HS-27A (cell line): ENCODE measurements at regions not wholly inside any gene's neighbourhood (a gene's known extent, or its start where the extent isn't known, plus 50 kb on each side); places are given as distances from the start of the nearest gene placed in this dataset.
A peak's percentile ranks its signal among the peaks of the same experiment; 100 is the strongest.
"Not testable (repeated sequence)": the region's sequence is repeated elsewhere in the genome, so short reads cannot be mapped to it uniquely, and the experiment has no call there.

ENCODE experiments used
- DNase-seq: peaks from one replicate; pipeline ENCODE4 v3.0.0-alpha.2; 2012; ENCODE audit warnings: low read depth, missing footprints

DNA sequence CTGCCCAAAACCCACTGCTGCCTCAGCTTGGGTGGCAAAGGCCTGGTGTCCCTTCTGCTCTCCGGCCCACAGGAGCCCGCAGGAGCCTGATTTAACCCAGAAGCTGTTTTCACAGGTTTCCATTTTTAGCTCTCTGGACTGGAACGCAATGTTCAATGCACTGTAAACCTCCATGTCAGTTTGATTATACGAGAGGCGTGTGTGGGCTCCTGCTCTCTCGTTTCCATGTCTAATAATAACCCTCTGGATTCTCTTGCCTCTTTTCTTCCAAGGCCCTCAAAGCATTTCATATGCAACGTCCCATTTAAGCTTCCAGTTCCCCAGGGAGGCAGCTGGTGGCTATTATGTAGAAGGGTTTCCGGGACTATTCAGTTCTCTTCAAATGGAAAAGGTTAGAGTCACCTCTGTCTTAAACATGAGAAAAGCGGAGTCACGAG lies 161.1 kb downstream of the SUDS3 start:
- no peak for DNase-seq

DNA sequence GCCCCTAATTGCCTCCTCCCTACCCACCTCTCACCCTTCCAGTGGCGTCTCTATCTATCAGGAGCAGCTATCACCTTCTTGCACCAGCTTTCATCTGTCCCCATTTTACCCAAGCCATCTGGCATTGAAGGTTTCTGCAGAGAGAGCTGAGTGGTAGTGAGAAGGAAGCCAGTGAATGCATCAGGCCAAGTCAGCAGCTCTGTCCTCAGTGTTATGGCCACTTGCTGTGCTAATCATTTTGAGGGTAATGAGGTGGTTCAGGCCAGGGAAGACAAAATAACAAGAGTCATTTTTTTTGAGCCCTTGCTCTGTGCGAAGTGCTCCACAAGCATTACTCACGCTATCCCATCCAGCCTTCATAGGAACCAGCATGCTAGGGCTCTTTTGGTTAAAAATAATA lies 164.7 kb downstream of the SUDS3 start:
- no peak for DNase-seq

GRCh38 chr12:118541934-118542333 lies 165.6 kb downstream of the SUDS3 start:
- DNase-seq: no peak

- DNase-seq: no peak
These were observed 167.3 kb downstream of the SUDS3 start for GRCh38 chr12:118543651-118544050.

DNA sequence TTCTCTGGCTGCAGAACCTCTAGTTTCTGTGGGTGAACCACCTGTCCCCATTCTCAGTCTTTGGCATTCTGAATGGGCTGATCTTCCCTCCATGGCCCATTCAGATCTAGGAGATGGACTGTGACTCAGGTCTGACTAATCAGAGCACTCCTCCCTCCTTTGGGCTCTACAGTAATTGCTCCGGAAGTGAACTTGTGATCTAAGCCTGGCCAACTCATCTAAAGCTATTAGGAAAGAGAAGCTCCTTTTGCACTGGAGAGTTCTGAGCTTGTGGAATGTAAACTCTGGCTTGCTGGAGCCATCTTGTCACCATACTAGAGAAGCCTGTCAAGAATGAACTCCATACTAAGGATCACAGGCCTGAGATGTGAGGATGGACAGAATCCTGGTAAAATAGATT lies 168.2 kb downstream of the SUDS3 start:
- peak; percentile 88 for DNase-seq

- DNase-seq: not testable (repeated sequence)
These were observed 171.3 kb downstream of the SUDS3 start for GRCh38 chr12:118547606-118548005.

DNA sequence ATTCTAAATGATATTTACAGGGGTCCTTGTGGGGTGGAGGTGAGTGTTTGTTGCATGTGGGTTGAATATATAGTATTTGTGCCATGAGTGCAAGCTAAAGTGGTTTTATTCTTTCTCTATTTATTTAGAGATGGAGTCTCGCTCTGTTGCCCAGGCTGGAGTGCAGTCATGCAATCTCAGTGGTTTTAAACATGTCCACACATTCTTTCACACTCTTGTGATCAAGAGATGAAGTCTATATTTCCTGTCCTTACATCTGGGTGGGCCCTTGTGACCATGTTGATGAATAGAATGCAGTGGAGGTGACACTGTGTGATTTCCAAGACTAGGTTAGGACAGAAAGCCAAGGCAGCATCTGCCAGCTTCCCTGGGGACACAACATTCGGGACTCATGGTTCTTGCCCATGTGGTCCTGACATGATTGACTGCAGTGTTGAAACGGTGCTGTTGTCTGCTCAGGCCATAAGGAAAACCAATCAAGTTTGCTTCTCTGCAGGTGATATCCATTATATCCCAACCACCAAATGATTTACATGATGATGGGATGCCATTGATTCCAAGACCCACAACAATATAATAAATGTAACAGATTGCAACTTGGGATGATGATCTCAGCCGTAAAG lies 172.6 kb downstream of the SUDS3 start:
- no peak for DNase-seq

GRCh38 chr12:118549510-118549980 lies 173.2 kb downstream of the SUDS3 start:
- DNase-seq: no peak

GRCh38 chr12:118553856-118554504 lies 177.6 kb downstream of the SUDS3 start:
- DNase-seq: no peak

GRCh38 chr12:118558941-118559340 lies 182.6 kb downstream of the SUDS3 start:
- no peak for DNase-seq

- no peak for DNase-seq
These were observed 184.4 kb downstream of the SUDS3 start for GRCh38 chr12:118560733-118561132.

DNA sequence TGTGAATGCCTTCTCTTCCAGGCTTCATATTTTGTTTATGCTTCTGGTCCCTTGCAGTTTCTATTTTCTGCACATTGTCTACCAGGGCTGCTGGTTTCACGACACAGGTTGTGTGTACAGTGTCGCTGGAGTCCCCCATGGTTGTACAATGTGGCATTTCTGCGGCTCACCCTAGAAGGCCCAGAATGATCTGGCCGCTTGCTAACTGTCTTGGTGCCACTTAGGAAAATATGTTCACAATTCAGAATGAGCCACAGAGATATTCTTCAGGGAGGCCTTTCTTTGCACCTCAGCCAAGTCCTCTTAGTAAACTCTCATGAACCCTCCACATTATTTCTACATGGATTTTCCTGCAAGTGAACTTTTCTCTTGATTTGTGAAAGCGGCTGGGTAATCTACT lies 195.4 kb downstream of the SUDS3 start:
- DNase-seq: no peak

GRCh38 chr12:118574288-118574687 lies 197.9 kb downstream of the SUDS3 start:
- no peak for DNase-seq

- no peak for DNase-seq
These were observed 199.4 kb downstream of the SUDS3 start for GRCh38 chr12:118575730-118576129.

DNA sequence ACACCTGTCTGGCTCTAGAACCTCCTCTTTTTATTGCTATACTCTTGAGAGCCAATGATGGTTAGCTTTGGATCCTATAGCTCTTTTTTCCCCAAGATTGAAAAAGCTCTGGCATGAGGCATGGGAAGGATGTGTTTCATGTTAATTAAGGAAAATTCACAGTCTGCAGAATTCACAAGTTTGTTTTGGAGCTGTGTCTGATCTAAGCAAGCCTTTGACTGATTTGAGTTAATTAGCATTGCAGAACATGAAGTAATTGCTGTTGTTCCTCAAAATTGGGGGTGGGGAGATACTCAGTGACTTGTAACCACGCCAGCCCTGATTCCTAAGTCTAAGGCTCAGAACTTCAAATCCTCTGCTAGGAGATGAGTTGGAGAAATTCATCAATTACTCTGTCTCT lies 205.0 kb downstream of the SUDS3 start:
- no peak for DNase-seq

DNA sequence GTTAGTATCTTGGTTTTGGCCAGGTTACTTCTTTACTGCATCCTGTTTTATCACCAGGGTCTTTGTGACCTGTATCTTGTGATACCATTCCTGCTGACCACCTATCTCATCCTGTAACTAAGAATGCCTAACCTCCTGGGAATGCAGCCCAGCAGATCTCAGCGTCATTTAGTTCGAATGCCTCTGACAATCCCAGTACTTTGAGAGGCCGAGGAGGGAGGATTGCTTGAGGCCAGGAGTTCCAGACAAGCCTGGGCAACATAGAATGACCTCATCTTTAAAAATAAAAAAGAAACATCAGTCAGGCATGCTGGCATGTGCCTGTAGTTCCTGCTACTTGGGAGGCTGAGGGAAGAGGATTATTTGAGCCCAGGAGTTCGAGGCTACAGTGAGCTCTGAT lies 206.5 kb downstream of the SUDS3 start:
- DNase-seq: no peak

DNA sequence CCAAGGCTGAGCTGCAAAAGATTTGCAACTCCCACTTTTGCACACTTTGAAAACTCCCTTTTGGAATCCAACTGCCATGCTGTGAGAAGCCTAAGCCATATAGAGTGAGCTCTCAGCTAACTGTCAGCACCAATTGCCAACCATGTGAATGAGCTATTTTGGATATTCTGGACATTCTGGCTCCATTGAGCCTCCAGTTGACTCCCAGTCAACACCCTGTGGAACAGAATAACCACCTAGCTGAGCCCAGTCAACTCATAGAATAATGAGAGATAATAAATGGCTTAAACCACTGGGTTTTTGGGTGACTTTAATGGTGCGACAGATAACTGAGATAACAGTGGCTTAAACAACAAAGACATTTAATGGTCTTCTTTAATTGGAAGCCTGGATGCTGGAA lies 210.1 kb downstream of the SUDS3 start:
- no peak for DNase-seq

DNA sequence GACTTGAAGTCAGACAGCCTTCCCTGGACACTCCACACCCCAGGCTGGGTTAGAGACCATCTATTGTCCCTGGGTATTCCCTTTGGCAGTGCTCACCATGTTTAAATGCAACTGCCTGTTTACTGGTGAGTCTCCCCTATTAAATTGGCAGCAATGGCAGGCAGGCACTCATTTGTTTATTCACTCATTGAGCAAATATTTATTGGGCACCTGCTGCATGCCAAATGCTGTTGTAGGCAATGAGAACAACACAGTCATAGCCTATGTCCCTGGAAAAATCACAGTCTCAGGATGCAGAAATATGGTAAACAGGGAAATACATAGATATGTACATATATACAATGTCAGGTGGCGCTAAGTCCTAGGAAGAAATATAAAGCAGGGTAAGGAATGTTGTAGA lies 212.8 kb downstream of the SUDS3 start:
- DNase-seq: no peak

DNA sequence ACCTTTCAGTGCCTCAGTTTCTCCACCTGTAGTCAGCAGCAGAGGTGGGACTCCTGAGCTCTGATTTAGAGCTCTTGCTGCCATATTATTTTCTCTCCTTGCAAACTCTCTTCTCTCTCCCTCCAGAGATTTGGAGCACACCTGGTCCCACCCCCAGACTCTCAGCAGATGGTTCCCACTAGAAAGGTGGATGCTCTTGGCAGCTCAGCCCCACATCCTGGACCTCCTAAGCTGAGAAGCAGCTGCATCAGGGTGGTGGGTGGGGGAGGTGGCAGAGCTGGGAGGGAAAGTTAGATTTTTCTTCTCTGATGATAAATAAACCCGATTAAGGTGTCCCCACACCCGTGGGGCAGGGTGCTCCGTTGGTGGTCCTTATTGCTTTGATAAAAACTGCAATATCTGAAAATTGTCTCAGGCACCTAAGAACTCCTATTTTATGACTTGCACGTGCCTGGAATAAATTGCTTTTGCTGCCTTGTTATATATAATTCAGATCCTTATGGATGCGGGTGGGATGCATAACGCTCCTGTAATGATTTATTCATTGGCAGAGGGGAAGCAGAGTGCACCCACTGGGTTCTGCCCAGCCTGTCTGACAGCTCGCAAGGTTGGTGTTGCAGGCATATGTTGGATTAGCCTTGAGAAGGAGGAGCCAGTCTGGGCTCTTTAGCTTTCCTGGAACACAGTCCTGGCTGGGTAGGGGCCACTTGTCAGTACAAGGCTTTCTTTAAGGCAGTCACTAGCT lies 214.2 kb downstream of the SUDS3 start:
- no peak for DNase-seq

GRCh38 chr12:118603610-118604361 lies 227.4 kb downstream of the SUDS3 start:
- DNase-seq: no peak

- DNase-seq: no peak
These were observed 230.3 kb downstream of the SUDS3 start for GRCh38 chr12:118606690-118607089.

GRCh38 chr12:118607831-118608230 lies 231.5 kb downstream of the SUDS3 start:
- no peak for DNase-seq
